ENCODE measurements at regions not wholly inside any gene's neighbourhood (a gene's known extent, or its start where the extent isn't known, plus 50 kb on each side); places are given as distances from the start of the nearest gene placed in this dataset.

DNA sequence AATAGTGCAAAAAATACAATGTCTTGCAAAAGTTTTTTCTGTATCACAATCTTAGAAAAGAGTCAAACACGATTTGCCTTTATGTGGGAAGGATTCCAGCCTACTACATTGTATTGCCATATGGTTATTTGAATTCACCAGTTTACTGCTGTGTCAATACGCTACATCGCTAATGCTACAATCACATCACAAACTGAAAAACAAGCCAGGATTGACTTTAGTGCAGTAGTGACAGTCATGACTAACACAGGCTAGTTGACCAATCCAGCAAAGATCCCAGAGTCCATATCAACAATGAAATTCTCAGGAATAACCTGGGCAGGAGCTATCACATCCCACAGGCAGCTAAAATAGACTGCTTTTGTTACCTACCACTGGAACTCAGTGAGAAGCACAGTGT, 67.0 kb downstream of the IL12A start (continued):
- TF ChIP-seq, protein P1, sequence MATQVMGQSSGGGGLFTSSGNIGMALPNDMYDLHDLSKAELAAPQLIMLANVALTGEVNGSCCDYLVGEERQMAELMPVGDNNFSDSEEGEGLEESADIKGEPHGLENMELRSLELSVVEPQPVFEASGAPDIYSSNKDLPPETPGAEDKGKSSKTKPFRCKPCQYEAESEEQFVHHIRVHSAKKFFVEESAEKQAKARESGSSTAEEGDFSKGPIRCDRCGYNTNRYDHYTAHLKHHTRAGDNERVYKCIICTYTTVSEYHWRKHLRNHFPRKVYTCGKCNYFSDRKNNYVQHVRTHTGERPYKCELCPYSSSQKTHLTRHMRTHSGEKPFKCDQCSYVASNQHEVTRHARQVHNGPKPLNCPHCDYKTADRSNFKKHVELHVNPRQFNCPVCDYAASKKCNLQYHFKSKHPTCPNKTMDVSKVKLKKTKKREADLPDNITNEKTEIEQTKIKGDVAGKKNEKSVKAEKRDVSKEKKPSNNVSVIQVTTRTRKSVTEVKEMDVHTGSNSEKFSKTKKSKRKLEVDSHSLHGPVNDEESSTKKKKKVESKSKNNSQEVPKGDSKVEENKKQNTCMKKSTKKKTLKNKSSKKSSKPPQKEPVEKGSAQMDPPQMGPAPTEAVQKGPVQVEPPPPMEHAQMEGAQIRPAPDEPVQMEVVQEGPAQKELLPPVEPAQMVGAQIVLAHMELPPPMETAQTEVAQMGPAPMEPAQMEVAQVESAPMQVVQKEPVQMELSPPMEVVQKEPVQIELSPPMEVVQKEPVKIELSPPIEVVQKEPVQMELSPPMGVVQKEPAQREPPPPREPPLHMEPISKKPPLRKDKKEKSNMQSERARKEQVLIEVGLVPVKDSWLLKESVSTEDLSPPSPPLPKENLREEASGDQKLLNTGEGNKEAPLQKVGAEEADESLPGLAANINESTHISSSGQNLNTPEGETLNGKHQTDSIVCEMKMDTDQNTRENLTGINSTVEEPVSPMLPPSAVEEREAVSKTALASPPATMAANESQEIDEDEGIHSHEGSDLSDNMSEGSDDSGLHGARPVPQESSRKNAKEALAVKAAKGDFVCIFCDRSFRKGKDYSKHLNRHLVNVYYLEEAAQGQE (IDR thresholded peaks at IDR 0.05), result no peak
- TF ChIP-seq SP1 (IDR thresholded peaks at IDR 0.05), result no peak

DNA sequence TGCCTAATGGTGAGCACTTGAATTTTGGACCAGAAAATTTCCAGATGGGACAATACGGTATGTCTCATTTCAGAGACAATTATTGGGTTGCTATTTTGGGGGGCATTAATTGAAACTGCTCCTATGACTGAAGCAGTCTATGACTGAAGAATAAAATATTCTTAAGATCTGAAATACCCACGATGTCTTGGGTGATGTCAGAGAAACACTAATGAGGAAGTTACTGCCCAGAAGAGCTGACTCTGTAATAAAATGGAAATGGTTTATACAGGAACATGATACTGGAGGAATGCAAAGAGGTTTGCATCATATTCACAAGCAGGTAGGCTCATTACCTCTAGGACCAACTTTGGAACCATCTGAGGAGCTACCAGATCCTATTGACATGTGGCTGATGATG, 68.7 kb downstream of the IL12A start:
- Histone ChIP-seq H3K9ac (ENCODE audit: low read depth in 1 of 2, low read length in 2 of 2) (no peak overlapping the region), H3K4me3 (ENCODE audit: low read depth in 1 of 3, low read length in 3 of 3) (no peak overlapping the region), H3K36me3 (ENCODE audit: control insufficient read depth in 4 of 4, insufficient read depth in 3 of 4, low read depth in 1 of 4, low read length in 3 of 4) (no peaks in the 10 kb centered on the region), H3K27ac (ENCODE audit: low read depth in 1 of 2, low read length in 2 of 2) (no peak overlapping the region), H3K27me3 (ENCODE audit: control insufficient read depth in 4 of 4, insufficient read depth in 4 of 4, low read length in 3 of 4) (no peaks in the 10 kb centered on the region), H3K4me1 (ENCODE audit: control insufficient read depth in 4 of 4, insufficient read depth in 4 of 4, low read length in 3 of 4) (peaks cover 0 to 8% (median 6%) of the 10 kb centered on the region in 4 donors), H3K9me3 (ENCODE audit: control insufficient read depth in 4 of 4, low read length in 3 of 4) (no peaks in the 10 kb centered on the region)
- 77% methylated on average over 2 of the region's 2 CpGs for WGBS
- TF ChIP-seq YY1 (IDR thresholded peaks at IDR 0.05) (no peak), GABPA (IDR thresholded peaks at IDR 0.05 in 1 of 2, conservative IDR thresholded peaks at IDR 0.05 in 1 of 2) (no peak), FOXA1 (IDR thresholded peaks at IDR 0.05) (no peak), HNF4A (conservative IDR thresholded peaks at IDR 0.05) (no peak), HNF4G (IDR thresholded peaks at IDR 0.05) (no peak), RXRA (IDR thresholded peaks at IDR 0.05) (no peak), RAD21 (IDR thresholded peaks at IDR 0.05) (no peak), NR2F2 (IDR thresholded peaks at IDR 0.05) (no peak), SP1 (IDR thresholded peaks at IDR 0.05) (no peak), TAF1 (conservative IDR thresholded peaks at IDR 0.05) (no peak), JUND (IDR thresholded peaks at IDR 0.05) (no peak), EGR1 (IDR thresholded peaks at IDR 0.05; ENCODE audit: low read depth in 2 of 2) (no peak), ATF3 (IDR thresholded peaks at IDR 0.05) (no peak), FOXA2 (IDR thresholded peaks at IDR 0.05) (no peak)
- TF ChIP-seq, protein P1 (IDR thresholded peaks at IDR 0.05), result no peak
- TF ChIP-seq, protein P2, sequence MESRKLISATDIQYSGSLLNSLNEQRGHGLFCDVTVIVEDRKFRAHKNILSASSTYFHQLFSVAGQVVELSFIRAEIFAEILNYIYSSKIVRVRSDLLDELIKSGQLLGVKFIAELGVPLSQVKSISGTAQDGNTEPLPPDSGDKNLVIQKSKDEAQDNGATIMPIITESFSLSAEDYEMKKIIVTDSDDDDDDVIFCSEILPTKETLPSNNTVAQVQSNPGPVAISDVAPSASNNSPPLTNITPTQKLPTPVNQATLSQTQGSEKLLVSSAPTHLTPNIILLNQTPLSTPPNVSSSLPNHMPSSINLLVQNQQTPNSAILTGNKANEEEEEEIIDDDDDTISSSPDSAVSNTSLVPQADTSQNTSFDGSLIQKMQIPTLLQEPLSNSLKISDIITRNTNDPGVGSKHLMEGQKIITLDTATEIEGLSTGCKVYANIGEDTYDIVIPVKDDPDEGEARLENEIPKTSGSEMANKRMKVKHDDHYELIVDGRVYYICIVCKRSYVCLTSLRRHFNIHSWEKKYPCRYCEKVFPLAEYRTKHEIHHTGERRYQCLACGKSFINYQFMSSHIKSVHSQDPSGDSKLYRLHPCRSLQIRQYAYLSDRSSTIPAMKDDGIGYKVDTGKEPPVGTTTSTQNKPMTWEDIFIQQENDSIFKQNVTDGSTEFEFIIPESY (IDR thresholded peaks at IDR 0.05), result no peak
- TF ChIP-seq, protein P3, sequence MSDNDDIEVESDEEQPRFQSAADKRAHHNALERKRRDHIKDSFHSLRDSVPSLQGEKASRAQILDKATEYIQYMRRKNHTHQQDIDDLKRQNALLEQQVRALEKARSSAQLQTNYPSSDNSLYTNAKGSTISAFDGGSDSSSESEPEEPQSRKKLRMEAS (IDR thresholded peaks at IDR 0.05), result no peak
- no peak for DNase-seq (ENCODE audit: low spot score)

Measured in liver (tissue), 7 donors.